ENCODE measurements at regions not wholly inside any gene's neighbourhood (a gene's known extent, or its start where the extent isn't known, plus 50 kb on each side); places are given as distances from the start of the nearest gene placed in this dataset.

- no peak for TF ChIP-seq EZH2 (IDR thresholded peaks at IDR 0.05; ENCODE audit: low read depth)
- TF ChIP-seq CTCF (conservative IDR thresholded peaks at IDR 0.05): no peak
These were observed 377.1 kb upstream of the B3GAT1 start for GRCh38 chr11:134789104-134789503.
